MG63 (cell line): ENCODE measurements at regions not wholly inside any gene's neighbourhood (a gene's known extent, or its start where the extent isn't known, plus 50 kb on each side); places are given as distances from the start of the nearest gene placed in this dataset.
A peak's percentile ranks its signal among the peaks of the same experiment; 100 is the strongest.

Experiments used
- DNase-seq: peaks from one replicate; pipeline ENCODE4 v3.0.0-alpha.2; 2020
- H3K27me3 ChIP-seq: fragments of 250-450 bp; sonication (Bioruptor Pico); 2 replicates; pipeline ENCODE4 v1.5.1; 2020; ENCODE audit warnings: mild to moderate bottlenecking, moderate library complexity
- H3K36me3 ChIP-seq: fragments of 250-450 bp; sonication (Bioruptor Pico); 2 replicates; pipeline ENCODE4 v1.5.1; 2020; ENCODE audit warnings: mild to moderate bottlenecking, moderate library complexity
- H3K4me3 ChIP-seq: fragments of 250-450 bp; sonication (Bioruptor Pico); 2 replicates; pipeline ENCODE4 v1.5.1; 2020; ENCODE audit warnings: mild to moderate bottlenecking, moderate library complexity
- H3K9me3 ChIP-seq: fragments of 250-450 bp; sonication (Bioruptor Pico); 2 replicates; pipeline ENCODE4 v1.5.1; 2020; ENCODE audit warnings: mild to moderate bottlenecking, moderate library complexity

DNA sequence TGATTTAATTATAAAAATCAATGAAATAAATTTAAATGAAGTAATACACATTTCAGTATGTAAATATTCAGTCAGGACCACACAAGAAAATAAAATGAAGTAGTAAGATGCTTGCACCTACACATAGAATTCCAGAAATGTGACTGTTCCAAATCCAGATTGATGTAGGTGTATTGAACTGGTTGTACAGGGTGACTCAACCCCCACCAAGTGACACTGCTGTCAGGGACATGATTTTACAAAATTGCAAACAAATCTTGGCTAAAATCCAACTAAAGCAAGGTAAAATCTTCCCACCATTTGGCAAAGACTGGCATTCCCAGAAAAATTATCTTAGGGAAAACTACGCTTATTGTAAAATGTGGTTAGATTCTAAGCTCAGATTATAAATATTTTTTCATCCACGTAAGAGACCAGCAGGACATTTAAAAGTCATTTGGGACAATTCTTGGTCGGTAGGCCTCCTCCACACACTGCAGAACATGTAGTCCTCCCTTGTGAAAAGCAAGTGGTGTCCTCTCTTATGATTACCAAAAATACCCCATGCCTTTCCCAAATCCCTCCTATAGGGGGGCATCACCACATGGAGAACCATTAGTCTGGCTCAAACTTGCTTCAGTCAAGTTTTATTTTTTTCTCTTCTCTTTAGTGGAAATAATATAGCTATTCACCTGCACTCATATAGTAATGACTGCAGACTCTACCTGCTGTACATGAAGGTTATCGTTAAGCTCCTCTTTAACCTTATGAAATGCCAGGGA, 287.1 kb upstream of the SMIM30 start:
- no peaks in the 10 kb centered on the region for H3K27me3 ChIP-seq
- H3K36me3 ChIP-seq = no peaks in the 10 kb centered on the region
- no peak for DNase-seq
- H3K9me3 ChIP-seq = no peaks in the 10 kb centered on the region
- H3K4me3 ChIP-seq = no peak overlapping the region

GRCh38 chr7:113404245-113404644, 285.9 kb upstream of the SMIM30 start:
- H3K36me3 ChIP-seq = no peaks in the 10 kb centered on the region
- no peak for DNase-seq
- no peaks in the 10 kb centered on the region for H3K27me3 ChIP-seq
- no peaks in the 10 kb centered on the region for H3K9me3 ChIP-seq
- H3K4me3 ChIP-seq = no peak overlapping the region

- DNase-seq = no peak
- no peaks in the 10 kb centered on the region for H3K9me3 ChIP-seq
- H3K4me3 ChIP-seq = no peak overlapping the region
- no peaks in the 10 kb centered on the region for H3K27me3 ChIP-seq
- H3K36me3 ChIP-seq = no peaks in the 10 kb centered on the region
Observed at GRCh38 chr7:113402482-113402881, 284.1 kb upstream of the SMIM30 start.

DNA sequence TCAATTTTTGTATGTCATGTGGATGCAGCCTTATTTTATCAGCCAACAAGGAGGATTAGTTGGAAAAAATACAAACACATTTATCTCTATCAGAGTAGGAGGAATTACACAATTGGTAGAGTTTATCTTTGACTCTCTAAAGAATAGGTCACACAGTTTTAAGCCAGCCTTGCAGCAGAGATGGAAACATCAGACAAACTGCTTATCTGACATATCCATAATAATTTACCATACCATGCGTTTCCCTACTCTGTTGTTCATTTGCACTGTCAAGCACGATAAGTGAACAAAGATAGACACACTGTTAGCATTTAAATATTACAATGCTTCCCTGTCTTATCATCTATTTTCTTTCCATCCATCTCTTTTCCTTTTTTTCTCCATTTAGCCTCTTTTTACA, 283.7 kb upstream of the SMIM30 start:
- Histone ChIP-seq H3K36me3 (no peaks in the 10 kb centered on the region), H3K9me3 (no peaks in the 10 kb centered on the region), H3K27me3 (no peaks in the 10 kb centered on the region), H3K4me3 (no peak overlapping the region)
- DNase-seq = no peak

GRCh38 chr7:113394856-113395255, 276.5 kb upstream of the SMIM30 start:
- Histone ChIP-seq H3K27me3 (no peaks in the 10 kb centered on the region), H3K4me3 (no peak overlapping the region), H3K9me3 (no peaks in the 10 kb centered on the region), H3K36me3 (no peaks in the 10 kb centered on the region)
- DNase-seq = peak; percentile 53

DNA sequence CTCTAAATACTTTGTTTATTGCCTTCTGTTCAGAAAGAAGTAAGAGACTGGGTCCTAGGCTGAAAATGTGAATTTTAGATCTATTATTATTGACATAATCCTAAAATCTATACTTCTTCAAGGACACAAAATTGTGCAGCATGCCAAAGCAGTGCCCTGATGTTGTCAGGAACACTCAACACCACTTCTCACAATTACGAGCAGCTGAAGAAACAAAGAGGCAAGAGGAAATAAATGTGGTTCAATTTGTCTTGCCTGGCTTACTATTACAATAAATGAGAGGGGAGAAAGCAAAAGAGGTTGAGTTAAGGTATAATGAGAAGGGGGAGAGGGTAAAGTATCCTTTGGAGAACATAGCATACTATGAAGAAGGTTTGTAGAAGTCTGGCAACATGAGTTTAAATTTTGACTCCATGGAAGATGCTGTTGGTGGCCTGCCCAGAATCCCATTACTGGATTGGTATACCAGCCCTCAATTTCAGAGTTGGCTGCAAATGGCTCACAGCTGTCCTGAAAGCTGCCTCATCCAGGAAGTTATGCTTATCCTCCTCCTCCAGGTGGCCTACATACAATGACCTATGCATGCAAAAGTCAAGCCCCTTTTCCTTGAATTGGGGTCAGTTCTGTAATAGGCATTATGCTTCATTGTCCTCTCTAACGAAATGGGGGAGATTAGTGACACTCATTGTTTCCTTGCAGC, 274.6 kb upstream of the SMIM30 start:
- no peak for DNase-seq
- H3K36me3 ChIP-seq = no peaks in the 10 kb centered on the region
- no peaks in the 10 kb centered on the region for H3K9me3 ChIP-seq
- no peak overlapping the region for H3K4me3 ChIP-seq
- no peaks in the 10 kb centered on the region for H3K27me3 ChIP-seq

GRCh38 chr7:113392421-113392820, 274.1 kb upstream of the SMIM30 start:
- Histone ChIP-seq H3K9me3 (no peaks in the 10 kb centered on the region), H3K4me3 (no peak overlapping the region), H3K27me3 (no peaks in the 10 kb centered on the region), H3K36me3 (no peaks in the 10 kb centered on the region)
- DNase-seq = no peak

GRCh38 chr7:113389112-113389646, 270.8 kb upstream of the SMIM30 start:
- no peaks in the 10 kb centered on the region for H3K9me3 ChIP-seq
- H3K27me3 ChIP-seq = no peaks in the 10 kb centered on the region
- no peaks in the 10 kb centered on the region for H3K36me3 ChIP-seq
- no peak for DNase-seq
- H3K4me3 ChIP-seq = no peak overlapping the region

- Histone ChIP-seq H3K27me3 (no peaks in the 10 kb centered on the region), H3K9me3 (no peaks in the 10 kb centered on the region), H3K4me3 (no peak overlapping the region), H3K36me3 (no peaks in the 10 kb centered on the region)
- no peak for DNase-seq
Observed at GRCh38 chr7:113383638-113384037, 265.3 kb upstream of the SMIM30 start.

- no peaks in the 10 kb centered on the region for H3K36me3 ChIP-seq
- DNase-seq = no peak
- no peak overlapping the region for H3K4me3 ChIP-seq
- H3K27me3 ChIP-seq = no peaks in the 10 kb centered on the region
- H3K9me3 ChIP-seq = no peaks in the 10 kb centered on the region
Observed at GRCh38 chr7:113379746-113380145, 261.4 kb upstream of the SMIM30 start.

DNA sequence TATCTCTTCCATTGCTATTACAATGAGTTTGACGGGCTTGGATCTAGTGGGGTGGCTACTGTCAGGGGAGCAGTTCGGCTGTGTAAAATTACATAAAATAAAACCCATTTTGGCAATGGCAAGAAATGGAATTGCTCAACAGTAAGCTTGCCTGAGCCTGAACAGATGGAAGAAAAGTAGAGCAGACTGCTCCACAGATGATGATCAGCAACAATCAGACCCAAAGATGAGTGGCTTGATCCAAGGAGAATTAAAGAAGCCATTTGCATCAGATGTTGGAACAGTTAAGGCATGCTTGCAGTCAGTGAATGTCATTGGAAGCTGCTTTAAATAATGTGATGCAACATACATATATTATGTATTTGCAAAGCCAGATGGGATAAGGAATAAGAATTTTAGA, 256.6 kb upstream of the SMIM30 start:
- Histone ChIP-seq H3K36me3 (no peaks in the 10 kb centered on the region), H3K9me3 (no peaks in the 10 kb centered on the region), H3K27me3 (no peaks in the 10 kb centered on the region), H3K4me3 (no peak overlapping the region)
- no peak for DNase-seq

GRCh38 chr7:113373863-113374262, 255.5 kb upstream of the SMIM30 start:
- H3K9me3 ChIP-seq = no peaks in the 10 kb centered on the region
- no peak overlapping the region for H3K4me3 ChIP-seq
- H3K27me3 ChIP-seq = no peaks in the 10 kb centered on the region
- DNase-seq = no peak
- no peaks in the 10 kb centered on the region for H3K36me3 ChIP-seq

- DNase-seq = peak; percentile 81
- Histone ChIP-seq H3K4me3 (no peak overlapping the region), H3K9me3 (no peaks in the 10 kb centered on the region), H3K36me3 (no peaks in the 10 kb centered on the region), H3K27me3 (no peaks in the 10 kb centered on the region)
Observed at GRCh38 chr7:113371416-113372043, 253.2 kb upstream of the SMIM30 start.

GRCh38 chr7:113370910-113371309, 252.6 kb upstream of the SMIM30 start:
- Histone ChIP-seq H3K36me3 (no peaks in the 10 kb centered on the region), H3K27me3 (no peaks in the 10 kb centered on the region), H3K9me3 (no peaks in the 10 kb centered on the region), H3K4me3 (no peak overlapping the region)
- DNase-seq = no peak

DNA sequence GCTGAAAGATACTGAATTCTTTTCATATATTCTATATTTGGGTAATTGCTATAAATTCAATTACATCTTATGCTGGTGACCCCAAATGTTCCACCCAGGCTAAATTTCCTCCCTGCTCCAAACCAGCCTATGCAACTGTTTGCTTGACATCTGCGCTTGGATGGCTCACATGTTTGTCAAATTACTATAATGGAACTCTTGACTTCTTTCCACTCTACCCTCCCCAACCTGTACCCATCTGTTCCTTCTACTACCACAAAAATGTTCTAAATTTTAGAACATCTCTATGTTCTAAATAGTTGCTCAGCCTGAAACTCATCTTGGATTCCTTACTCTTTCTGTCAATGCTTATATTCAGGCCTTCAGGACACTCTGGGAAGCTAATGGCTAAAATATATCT, 249.9 kb upstream of the SMIM30 start:
- Histone ChIP-seq H3K27me3 (no peaks in the 10 kb centered on the region), H3K36me3 (no peaks in the 10 kb centered on the region), H3K4me3 (no peak overlapping the region), H3K9me3 (no peaks in the 10 kb centered on the region)
- DNase-seq = no peak

DNA sequence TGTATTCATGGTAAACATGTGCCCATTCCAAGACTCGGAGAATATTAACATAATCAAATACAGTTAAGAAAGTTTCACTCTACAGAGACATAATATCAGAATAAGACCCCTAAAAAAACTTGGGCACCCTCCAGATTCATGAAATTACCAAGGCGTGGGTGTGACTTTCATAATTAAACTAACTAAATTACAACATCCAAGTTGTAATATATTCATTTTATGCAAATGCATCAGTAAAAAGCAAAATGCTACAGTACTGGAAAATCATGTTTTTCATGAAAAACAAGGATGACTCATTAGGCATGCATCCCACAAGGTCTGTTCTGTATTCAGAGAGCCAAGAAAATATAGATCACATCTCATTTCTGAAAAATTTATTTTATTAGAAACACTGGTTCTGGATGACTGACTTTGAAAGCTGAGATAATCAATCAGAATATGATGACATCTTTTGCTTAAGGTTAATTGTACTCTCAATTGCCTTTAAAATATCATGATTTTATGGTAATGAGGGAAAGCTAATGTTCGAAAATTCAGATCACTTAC, 248.8 kb upstream of the SMIM30 start:
- H3K36me3 ChIP-seq = no peaks in the 10 kb centered on the region
- H3K27me3 ChIP-seq = no peaks in the 10 kb centered on the region
- H3K4me3 ChIP-seq = no peak overlapping the region
- DNase-seq = no peak
- no peaks in the 10 kb centered on the region for H3K9me3 ChIP-seq

DNA sequence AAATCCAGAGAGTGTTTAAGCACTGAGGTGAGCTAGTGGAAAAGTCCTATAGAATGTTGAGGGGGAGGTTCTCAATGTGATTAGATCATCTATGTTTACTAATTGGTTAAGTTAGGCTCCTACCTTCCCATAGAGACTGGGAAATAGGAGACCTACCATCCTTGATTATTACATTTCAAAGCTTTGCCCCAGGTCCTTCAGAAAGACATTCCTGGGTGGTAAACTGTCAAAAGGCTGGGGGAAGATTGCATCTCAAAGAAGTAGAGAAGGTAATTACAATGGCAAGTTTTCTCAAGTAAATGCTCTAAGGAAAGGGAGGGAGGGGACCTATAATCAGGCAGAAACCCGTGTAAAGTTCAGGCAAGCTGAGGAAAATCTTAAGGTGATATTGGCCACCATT, 247.8 kb upstream of the SMIM30 start:
- no peak for DNase-seq
- Histone ChIP-seq H3K27me3 (no peaks in the 10 kb centered on the region), H3K4me3 (no peak overlapping the region), H3K9me3 (no peaks in the 10 kb centered on the region), H3K36me3 (no peaks in the 10 kb centered on the region)
